Stimulated activated CD4-positive, alpha-beta T cell treated with anti-CD3 and anti-CD28 coated beads, Interleukin-2, amount 100 ng/mL, for 4 hours (primary cell): ENCODE measurements at regions not wholly inside any gene's neighbourhood (a gene's known extent, or its start where the extent isn't known, plus 50 kb on each side); places are given as distances from the start of the nearest gene placed in this dataset.
A peak's percentile ranks its signal among the peaks of the same experiment; 100 is the strongest.
"Not testable (repeated sequence)": the region's sequence is repeated elsewhere in the genome, so short reads cannot be mapped to it uniquely, and the experiment has no call there.

Experiments used
- DNase-seq: peaks from one replicate; pipeline ENCODE4 v3.0.0-alpha.2; 2020; ENCODE audit warnings: low read depth

DNA sequence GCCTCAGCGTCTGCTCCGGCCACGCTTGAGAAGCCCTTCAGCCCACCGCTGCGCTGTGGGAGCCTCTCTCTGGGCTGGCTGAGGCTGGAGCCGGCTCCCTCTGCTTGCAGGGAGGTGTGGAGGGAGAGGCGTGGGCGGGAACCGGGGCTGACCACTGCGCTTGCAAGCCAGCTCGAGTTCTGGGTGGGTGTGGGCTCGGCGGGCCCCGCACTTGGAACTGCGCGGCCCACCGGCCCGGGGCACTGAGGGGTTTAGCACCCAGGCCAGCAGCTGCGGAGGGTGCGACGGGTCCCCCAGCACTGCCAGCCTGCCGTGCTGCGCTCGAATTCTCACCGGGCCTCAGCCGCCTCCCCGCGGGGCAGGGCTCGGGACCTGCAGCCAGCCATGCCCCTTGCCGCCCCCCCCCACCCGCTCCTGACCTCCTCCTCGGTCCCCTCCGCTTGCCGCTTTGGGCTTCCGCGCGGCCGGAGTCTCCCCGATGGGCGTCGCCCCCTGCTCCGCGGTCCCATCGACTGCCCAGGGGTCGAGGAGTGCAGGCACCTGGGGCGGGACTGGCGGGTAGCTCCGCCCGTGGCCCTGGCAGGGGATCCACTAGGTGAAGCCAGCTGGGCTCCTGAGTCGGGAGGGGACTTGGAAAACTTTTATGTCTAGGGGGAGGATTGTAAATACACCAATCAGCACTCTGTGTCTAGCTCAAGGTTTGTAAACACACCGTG is 106.7 kb downstream of the RAP2B start:
- DNase-seq = no peak

DNA sequence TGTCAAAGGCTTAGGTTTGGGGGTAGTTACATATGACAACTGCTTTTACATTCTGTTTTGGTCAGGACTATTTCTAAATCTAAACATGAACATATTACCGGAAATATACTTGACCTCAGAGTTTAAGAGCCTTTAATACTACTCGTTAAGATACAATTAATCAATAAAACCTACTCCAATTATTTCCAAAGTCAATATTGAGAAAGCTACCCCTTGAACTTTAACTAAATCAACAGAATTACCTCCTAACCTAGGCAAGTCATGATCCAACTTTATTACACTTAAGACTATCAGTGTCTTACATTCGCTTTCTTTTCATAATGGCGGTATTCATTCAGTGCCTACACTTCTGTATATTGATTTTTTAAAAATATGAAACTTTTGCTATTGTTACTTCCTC is 107.7 kb downstream of the RAP2B start:
- DNase-seq = no peak

DNA sequence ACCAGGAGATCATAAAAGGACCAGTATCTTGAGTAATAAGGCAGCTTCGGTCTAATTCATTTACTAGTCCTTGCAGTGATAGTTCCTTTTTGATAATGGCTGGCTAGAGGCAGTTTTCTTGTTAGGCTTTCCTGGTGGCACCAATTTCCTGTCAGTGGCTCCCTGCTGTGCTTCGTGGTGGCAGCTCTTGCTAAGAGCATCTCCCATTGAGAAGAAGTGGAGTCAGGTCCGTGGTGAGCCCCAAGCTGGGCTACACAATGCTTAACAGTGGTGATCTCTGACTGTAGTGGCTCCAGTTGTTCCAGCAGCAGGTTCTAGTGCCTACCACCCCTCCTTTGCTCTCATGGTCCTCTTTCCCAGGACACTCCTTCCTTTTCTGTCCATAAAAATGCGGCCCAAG is 111.2 kb downstream of the RAP2B start:
- no peak for DNase-seq

DNA sequence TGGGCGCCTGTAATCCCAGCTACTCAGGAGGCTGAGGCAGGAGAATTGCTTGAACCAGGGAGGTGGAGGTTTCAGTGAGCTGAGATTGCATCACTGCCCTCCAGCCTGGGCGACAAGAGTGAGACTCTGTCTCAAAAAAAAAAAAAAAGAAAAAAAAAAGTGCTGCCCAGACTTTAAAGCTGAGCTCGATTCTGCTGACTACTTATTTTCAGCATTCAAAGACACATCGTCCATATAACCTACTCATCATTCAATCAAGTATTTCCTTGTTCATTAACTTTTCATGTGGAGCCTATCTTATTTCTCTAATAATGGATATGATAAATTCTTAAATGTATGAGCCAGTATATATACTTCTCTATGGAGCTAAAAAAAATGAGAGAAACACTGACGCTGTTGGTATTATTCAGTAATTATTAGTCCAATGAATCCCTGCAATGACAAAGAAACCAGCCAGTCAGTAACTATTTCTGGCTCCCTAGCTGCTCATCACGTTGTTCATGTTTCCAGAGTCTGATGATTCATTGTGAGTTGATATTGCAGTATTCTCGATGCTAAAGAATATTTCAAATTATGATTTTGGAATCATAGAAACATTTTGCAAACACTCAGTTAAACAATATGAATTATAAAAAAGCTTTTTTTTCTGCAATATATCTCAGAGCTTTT is 111.9 kb downstream of the RAP2B start:
- no peak for DNase-seq

DNA sequence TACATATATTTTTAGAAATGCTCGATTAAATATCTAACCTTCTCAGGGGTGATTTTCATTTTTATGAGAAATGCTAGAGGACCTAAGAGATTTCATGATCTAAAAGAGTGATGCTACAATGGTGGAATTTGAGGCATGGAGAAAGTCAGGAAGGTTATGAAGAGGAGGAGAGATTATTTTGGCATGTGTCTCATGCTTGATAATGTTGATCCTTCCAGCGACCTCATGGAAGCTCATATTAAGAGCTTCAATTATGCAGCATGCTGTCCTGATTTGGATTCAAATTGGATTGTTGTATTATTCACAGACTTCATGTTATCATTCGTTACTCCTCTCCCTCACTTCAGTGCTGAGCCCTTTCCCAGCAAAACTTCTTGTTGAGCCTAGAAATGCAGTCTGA is 112.5 kb downstream of the RAP2B start:
- DNase-seq = no peak

DNA sequence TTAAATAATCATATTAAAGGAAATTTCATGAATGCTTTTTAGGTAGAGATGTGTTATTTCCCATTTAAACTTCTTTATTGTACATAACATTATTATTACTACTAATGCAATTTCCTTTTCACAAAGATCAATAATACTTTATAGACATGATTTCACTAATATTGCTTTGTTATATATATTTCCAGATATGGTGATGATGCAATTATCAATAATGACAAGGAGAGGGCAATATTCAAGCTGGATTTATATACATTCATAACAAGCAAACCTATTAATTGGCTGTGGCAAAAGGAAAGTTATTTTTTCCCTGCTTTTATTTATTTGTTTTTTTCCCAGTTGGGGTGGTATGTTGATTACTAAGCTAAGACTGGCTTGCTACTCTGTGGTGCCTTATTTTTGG is 113.5 kb downstream of the RAP2B start:
- DNase-seq = no peak

DNA sequence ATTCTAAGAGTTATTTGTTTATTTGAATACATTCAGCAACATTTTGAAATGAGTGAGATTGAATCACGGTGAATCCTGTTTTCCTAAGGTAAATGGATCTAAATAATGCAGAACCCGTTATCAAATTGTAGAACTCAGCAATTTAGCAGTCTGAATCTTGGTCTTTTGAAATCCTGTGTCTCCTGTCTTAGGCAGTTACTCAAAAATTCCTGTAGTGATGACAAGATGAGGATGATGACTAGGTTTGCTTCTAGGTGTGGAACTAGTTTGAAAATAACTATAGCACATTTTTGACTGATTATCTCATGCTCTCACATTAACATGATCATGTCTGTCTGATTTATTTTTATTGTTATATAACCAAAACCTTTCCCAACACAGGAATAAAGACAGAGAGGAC is 115.0 kb downstream of the RAP2B start:
- no peak for DNase-seq

DNA sequence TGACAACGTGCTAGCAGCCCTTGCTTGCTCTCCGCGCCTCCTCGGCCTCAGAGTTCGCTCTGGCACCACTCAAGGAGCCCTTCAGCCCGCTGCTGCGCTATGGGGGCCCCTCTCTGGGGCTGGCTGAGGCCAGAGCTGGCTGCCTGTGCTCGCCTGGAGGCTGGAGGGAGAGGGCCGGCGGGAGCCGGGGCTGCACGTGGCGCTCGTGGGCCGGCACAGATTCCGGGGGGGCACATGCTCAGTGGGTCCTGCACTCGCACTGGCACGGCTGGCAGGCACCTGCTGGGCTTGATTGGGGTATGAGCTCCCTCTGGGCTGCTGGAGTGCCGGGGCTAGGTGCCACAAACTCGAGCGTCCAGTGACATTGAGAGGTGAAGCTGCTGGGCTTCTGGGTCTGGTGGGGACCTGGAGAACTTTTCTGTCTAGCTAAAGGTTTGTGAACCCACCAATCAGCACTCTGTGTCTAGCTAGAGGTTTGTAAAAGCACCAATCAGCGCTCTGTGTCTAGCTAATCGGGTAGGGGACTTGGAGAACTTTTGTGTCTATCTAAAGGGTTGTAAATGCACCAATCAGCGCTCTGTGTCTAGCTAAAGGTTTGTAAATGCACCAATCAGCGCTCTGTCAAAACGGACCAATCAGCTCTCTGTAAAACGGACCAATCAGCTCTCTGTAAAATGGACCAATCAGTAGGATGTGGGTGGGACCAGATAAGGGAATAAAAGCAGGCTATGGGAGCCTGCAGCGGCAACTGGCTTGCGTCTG is 119.4 kb downstream of the RAP2B start:
- DNase-seq = not testable (repeated sequence)

DNA sequence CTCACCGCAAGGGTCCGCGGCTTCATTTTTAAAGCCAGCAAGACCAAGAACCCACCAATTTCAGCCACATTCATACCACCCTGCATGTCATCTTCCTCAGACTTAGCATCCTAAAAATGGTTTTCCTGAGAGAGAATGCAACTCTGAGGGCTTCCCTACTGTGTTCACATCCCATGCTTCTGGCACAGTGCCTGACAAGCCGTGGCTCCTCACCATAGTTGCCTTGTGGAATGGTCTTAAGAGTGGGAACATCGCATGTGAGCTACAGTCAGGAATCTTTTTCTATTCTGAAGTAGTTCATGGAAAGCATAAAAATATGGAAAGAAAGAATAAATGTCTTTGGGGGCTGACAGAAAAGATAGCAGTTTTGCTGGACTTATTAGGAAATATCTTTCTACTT is 120.3 kb downstream of the RAP2B start:
- DNase-seq = no peak

DNA sequence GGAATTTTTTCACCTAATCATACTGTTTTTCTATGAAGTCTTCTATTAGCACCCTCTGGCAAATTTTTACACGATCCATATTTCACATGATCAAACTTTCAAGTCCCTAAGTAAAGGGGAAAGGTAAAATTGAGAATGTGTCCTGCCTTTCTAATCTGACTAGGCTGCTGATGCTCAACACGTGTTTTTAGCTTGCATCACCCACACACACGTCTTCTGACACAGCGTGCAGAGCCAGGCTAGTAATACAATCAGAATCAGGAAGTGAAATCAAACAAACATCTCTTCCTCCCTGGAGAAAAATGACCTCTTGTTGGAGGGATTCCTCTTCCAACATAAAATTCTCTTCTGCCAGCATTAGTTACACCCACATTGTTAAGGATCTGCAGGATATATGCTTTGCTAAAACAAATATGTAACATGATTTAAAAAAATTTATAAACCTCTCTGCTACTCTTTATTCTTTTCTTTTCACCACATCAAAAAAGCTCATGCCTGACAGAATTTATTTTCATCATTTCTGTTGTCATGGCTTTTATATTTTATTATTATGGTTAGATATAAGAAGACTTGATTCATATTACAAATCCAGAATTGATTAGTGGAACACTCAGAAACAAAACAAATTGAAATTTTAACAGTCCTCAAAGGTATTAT is 122.4 kb downstream of the RAP2B start:
- DNase-seq = peak; percentile 33

DNA sequence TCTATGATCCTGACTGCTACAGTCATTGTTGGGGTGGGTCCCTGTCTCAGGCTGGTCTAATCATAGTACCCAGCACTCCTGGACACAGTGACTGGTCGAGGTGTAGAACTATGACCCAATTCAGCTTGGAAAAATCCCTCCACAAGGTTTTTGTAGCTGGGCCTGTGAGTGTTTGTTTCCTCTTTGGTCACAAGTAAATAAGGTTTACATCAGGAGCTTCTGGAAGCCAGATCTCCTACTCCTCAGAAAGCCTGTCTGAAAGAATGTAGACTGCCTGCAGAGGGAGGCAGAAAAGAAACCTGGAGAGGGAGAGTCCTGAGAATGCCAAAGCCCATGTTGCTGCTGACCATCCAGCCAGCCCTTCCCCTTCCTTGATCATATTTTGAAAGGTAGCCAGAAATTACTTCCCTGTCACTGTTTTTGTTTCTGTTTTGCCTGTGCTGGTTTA is 123.2 kb downstream of the RAP2B start:
- DNase-seq = no peak

DNA sequence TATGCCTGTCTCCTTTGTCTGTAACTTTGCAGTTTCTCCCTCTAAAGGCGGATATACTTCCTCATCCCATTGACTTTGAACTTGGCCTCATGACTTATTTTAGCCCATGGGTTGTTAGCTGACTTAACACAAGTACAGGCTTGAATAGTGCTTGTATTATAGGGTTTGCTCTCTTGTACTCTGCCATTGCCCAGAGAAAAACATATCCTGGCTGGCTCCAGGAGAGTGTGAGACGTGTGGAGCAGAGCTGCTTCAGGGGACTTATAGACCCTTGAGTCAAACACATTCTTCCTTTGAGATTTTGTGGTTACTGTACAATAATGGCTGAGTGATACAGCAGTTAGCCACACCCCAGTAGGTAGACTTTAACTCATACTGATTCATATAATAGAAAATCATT is 124.0 kb downstream of the RAP2B start:
- no peak for DNase-seq

DNA sequence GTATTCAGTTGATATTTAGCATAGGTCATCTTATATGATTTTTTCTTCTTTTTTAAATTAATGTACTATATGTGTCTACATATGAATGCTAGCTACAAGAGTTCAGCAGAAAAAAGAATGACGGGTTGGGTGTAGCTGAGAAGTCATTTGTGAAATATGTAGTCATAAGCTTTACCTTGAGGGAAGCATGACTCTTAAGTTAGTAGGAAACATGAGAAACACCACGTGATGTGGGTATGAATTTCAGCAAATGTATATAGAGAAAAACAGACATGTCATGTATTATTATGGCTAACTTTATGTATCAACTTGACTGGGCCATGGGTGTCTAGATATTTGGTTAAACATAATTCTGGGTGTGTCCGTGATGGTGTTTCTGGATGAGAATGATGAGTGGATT is 125.0 kb downstream of the RAP2B start:
- DNase-seq = no peak

DNA sequence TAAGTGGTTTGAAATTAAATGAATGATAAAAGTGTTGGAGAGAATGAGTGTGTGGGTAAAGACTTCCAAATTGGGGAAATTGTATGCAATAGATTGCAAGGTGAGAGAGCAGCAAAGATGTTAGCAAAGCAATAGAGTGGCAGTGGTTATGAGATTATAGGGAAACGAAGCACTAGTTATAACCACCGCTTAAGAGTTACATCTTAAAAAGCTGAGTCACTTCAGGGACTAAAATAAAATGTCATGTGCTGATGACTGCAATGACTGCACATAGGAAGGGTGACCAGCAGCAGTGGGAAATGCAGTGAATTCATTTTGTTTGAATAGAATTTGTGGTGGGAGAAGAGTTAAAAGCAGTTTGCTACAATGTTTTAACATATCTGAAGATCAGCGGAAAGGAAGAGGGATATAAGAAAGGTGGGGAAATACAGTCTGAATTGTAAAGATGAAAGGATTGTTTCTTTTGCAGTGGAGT is 127.3 kb downstream of the RAP2B start:
- DNase-seq = no peak

DNA sequence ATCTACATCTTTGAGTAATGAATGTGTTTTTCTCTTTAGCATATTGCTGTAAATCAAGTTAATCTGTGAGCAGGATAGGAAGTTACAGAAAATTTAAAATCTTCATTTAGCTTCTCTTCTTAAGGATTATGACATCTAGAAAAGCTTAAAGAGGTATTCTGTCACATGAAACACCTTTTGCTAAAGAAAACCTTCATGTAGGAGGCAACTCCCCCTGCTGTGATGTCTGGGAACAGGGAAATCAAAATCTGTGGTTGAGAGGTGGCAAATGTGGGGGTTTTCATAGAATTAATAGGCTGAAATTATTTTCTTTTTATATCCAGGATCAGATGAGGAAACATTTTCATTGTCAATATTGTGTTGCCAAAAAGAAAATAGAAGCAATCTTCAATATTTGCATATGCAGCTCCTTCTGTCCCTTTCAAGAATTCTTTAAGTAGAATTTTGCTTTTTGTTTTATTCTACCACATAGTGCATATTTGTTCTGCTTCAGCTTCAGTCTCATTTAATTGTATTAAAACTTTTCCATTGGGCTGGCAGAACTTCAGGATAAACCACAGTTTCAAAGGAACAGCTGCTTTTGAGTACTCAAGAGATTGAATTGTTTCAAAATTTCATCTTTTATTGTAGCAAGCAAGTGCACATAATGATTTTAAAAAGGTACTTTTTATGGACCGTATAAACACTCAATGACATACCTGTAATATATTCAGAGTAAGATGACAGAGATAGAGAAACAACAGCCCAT is 128.4 kb downstream of the RAP2B start:
- no peak for DNase-seq

DNA sequence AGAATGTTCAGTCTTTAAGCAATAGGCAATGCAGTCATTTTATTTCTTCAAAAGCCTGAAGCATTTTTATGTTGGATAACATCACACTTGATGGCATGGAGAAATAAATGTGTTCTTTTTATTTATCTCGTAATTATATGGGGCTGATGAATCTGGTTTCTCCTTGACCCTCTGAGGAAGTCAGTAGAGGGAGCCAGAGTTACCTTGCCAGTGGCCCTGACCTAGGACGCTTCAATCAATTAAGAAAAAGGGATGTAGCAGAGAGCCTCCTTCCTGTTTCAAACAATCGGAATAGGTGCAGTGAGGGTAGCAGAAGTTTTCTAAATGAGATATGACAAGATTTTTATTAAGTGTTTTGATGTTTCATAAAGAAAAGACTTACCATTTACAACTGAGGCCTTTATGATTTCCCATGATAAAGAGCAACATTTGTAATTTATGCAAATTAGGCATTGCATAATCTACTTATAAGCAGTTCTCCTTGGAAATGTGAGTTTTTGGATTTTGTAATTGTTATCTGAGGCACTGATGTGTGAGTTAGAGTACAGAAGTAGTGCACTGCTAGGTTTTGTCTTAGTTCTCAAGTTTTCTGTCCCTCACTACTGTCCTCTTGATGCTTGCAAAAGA is 129.1 kb downstream of the RAP2B start:
- DNase-seq = no peak

DNA sequence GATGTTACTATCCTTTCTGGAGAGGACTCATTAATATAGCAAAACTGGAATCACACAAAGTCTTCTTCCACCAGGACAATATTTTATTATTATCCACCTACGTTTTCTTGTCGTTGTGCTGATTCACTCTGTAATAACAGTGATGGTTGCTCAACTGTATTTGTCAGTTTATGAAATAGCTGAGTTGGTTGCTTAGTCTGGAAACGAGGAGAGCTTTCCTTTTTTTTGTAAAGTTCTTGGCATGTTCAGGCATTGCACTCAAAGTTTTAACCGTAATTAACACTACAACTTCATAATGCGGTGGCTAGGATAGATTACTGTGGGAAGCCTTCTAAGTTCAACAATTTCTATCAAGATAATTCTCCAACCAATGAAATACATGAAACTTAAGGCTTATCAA is 131.2 kb downstream of the RAP2B start:
- no peak for DNase-seq

DNA sequence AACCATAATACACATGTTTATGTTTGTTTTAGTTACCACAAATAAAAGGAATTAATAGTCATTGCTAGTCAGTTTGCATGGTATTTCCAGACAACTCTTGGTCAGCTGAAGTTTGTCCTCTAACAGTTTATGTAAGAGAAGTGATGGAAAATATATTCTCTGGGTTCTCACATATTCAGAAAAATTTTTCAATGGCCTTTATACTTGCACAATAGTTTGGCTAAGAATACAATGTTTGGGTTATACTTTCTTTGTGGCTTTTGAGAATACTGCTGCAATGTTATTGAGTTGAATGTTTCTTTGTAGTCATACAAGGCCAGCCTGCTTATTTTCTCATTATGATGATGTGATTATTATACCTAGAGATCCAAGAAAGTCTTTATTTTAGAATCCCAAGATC is 133.9 kb downstream of the RAP2B start:
- DNase-seq = no peak

DNA sequence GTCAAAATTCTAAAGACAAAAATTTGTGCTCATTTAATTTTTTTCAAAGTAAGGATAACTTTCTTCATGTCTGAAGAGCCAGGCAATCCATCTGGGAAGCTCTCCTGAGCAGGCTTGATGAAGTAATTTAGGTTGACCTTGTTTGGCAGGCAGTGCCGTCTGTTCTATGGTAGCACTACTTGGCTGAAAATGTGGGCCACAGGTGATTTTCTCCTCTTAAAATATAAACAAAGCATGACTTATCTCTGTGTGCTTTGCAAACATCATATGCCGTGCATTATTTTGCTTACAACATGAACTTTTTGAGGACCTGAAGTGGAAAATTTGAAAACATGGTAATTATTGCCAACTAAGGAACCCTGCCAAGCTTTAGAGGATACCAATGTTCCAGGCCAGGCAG is 143.2 kb downstream of the RAP2B start:
- DNase-seq = no peak

DNA sequence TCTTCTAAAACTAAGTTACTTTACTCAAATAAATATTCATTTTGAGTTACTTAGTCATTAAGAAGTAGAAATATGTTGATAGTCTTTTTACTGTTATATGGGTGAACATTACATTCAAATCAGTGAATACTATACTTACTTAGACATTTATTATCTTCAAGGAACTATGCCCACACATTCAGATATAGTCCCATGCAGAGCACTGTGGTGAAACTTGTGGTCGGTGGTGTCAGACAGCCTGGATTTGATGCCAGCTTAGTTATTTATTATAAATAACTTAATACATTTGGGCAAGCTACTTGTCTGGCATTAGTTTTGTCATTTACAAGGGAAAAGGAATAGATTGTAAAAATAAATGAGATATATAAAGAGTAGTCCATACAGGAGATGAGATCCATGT is 149.5 kb downstream of the RAP2B start:
- no peak for DNase-seq

DNA sequence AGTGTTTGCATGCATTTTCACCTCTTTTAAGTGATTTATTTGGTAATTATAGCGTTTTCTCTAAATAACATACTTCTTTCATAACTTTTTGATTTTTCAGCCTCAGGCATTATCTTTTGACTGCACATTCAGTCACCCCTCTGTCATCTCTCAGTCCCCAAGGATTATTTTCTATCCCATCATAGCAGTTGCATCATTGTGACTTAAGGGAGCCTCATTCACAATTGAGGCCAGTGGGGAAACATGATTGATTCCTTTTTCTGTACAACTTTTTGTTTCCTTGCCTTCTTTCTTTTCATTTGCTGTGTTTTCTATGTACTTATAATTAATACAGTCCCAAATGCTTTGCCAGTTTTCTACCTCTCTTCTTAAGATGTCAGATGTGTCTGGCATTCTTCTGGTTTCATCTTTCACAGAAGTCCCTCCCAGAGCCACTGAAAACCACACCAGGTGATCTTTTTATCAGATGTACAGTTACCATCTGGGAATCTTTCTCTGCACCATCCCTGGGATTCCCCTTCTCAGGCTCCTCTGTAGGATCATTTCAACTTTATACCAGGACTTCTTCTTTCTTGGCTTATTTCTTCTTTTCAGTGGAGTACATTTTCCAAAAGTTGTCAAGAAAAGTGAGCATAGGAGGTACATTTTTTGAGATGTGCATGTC is 151.4 kb downstream of the RAP2B start:
- no peak for DNase-seq
